Erythroblast (primary cell): ENCODE measurements at regions not wholly inside any gene's neighbourhood (a gene's known extent, or its start where the extent isn't known, plus 50 kb on each side); places are given as distances from the start of the nearest gene placed in this dataset.

Experiments
- GATA1 ChIP-seq: IDR thresholded peaks from 2 replicates; pipeline ENCODE4 v1.6.1; 2011; ENCODE audit warnings: low read depth, mild to moderate bottlenecking, control low read depth, low read length, moderate library complexity
- POLR2A ChIP-seq: IDR thresholded peaks from 2 replicates; pipeline ENCODE4 v1.6.1; 2011; ENCODE audit warnings: mild to moderate bottlenecking, low read length

GRCh38 chr6:164337925-164338397 lies 923.4 kb downstream of the QKI start:
- TF ChIP-seq POLR2A = no peak
- TF ChIP-seq GATA1 = no peak
